SU-DHL-6 (cell line): ENCODE measurements at regions not wholly inside any gene's neighbourhood (a gene's known extent, or its start where the extent isn't known, plus 50 kb on each side); places are given as distances from the start of the nearest gene placed in this dataset.

Source experiments
- CTCF ChIP-seq: fragments of 200-600 bp; sonication (generic); IDR thresholded peaks from one replicate; pipeline ENCODE4 v1.5.1; 2017; ENCODE audit warnings: antibody characterized with exemption, mild to moderate bottlenecking, low read length, moderate library complexity; ENCODE audit not compliant: insufficient read depth, poor library complexity, severe bottlenecking
- EZH2phosphoT487 ChIP-seq: fragments of 200-600 bp; sonication (generic), shearing (Covaris generic); conservative IDR thresholded peaks from 2 replicates; pipeline ENCODE4 v1.6.1; 2018; ENCODE audit warnings: mild to moderate bottlenecking, antibody characterized with exemption, low read length, moderate library complexity, mixed read lengths

- TF ChIP-seq CTCF (no peak), EZH2phosphoT487 (no peak)
These were observed 59.7 kb upstream of the SNX9 start for GRCh38 chr6:157763129-157763903.
